ENCODE measurements at regions not wholly inside any gene's neighbourhood (a gene's known extent, or its start where the extent isn't known, plus 50 kb on each side); places are given as distances from the start of the nearest gene placed in this dataset.

DNA sequence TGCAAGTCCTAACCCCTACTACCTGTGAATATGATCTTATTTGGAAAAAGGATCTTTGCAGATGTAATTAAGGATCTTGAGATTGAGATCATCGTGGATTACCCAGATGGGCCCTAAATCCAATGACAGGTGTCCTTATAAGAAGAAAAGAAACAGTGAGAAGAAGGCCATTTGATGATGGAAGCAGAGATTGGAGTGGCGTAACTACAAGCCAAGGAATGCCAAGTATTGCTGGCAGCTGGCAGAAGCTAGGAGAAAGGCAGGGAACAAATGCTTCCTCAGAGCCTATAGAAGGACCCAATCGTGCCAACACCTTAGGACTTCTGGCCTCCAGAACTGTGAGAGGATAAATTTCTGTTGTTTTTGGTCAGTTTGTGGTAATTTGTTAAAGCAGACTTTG is 70.1 kb upstream of the PALM2AKAP2 start:
- Histone ChIP-seq H3K4me3 (ENCODE audit: low read length in 3 of 3) (no peak overlapping the region), H3K9me3 (ENCODE audit: control insufficient read depth in 2 of 3, insufficient read depth in 1 of 3, low read length in 3 of 3) (no peaks in the 10 kb centered on the region), H3K36me3 (ENCODE audit: control insufficient read depth in 2 of 3, insufficient read depth in 3 of 3, low read length in 3 of 3) (no peaks in the 10 kb centered on the region), H3K27ac (ENCODE audit: low read depth in 2 of 2, low read length in 2 of 2) (no peak overlapping the region), H3K27me3 (ENCODE audit: control insufficient read depth, insufficient read depth, low read length) (no peaks in the 10 kb centered on the region), H3K4me1 (ENCODE audit: control insufficient read depth in 2 of 3, insufficient read depth in 2 of 3, low read depth in 1 of 3, low read length in 3 of 3) (no peaks in the 10 kb centered on the region), H3K9ac (ENCODE audit: low read length in 3 of 3) (no peak overlapping the region)
- TF ChIP-seq, protein P1, sequence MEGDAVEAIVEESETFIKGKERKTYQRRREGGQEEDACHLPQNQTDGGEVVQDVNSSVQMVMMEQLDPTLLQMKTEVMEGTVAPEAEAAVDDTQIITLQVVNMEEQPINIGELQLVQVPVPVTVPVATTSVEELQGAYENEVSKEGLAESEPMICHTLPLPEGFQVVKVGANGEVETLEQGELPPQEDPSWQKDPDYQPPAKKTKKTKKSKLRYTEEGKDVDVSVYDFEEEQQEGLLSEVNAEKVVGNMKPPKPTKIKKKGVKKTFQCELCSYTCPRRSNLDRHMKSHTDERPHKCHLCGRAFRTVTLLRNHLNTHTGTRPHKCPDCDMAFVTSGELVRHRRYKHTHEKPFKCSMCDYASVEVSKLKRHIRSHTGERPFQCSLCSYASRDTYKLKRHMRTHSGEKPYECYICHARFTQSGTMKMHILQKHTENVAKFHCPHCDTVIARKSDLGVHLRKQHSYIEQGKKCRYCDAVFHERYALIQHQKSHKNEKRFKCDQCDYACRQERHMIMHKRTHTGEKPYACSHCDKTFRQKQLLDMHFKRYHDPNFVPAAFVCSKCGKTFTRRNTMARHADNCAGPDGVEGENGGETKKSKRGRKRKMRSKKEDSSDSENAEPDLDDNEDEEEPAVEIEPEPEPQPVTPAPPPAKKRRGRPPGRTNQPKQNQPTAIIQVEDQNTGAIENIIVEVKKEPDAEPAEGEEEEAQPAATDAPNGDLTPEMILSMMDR (IDR thresholded peaks at IDR 0.05; ENCODE audit: borderline replicate concordance, extremely low read depth, insufficient read depth): no peak
- FAIRE-seq (no peak), DNase-seq (no peak)
- intact Hi-C loops (cut with DNase I): no loop called here

DNA sequence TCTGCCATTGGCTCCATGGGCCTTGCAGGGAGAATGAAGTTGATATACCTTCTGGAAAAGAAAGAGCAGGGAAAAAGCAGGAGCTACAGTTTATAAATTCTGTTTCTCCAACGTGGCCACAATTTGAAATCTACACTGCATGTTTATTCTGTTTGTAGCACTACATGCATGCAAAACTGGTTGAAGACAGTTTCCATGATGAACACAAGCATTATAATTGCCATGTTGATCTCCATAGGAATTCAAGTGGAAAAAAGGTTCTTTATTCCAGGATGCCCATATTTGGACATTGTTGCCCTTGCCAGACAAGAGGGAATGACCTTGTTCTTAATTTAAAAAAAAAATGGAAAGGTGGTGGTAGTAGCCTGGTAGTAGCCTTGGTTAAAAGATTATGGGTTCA is 69.2 kb upstream of the PALM2AKAP2 start:
- DNase-seq (no peak), FAIRE-seq (no peak)
- intact Hi-C loops (cut with DNase I): no loop called here
- H3K36me3 ChIP-seq (ENCODE audit: control insufficient read depth in 2 of 3, insufficient read depth in 3 of 3, low read length in 3 of 3): no peaks in the 10 kb centered on the region
- no peak overlapping the region for H3K4me3 ChIP-seq (ENCODE audit: low read length in 3 of 3)
- no peaks in the 10 kb centered on the region for H3K4me1 ChIP-seq (ENCODE audit: control insufficient read depth in 2 of 3, insufficient read depth in 2 of 3, low read depth in 1 of 3, low read length in 3 of 3)
- TF ChIP-seq, protein P1 (IDR thresholded peaks at IDR 0.05; ENCODE audit: borderline replicate concordance, extremely low read depth, insufficient read depth): no peak
- no peaks in the 10 kb centered on the region for H3K9me3 ChIP-seq (ENCODE audit: control insufficient read depth in 2 of 3, insufficient read depth in 1 of 3, low read length in 3 of 3)
- no peak overlapping the region for H3K27ac ChIP-seq (ENCODE audit: low read depth in 2 of 2, low read length in 2 of 2)
- no peak overlapping the region for H3K9ac ChIP-seq (ENCODE audit: low read length in 3 of 3)
- H3K27me3 ChIP-seq (ENCODE audit: control insufficient read depth, insufficient read depth, low read length): no peaks in the 10 kb centered on the region

DNA sequence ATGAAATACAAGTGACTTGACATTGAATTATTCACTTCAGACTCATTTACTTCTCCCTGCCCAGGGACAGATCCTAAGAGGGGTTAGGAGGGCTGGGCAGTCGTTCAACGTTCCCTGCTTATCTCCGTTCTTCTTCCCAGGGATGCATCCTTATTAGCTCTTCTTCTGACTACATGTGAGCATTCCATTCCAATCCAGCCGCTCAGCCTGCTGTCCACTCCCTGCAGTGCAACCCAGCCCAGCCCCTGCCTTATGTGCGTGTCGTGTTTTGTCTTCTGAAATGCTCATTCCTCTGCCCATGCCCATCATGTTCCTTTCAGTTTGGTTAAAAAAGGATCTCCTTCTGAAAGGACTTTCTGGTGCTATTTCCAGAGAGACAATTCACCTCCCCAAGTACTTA is 64.7 kb upstream of the PALM2AKAP2 start:
- TF ChIP-seq, protein P1 (IDR thresholded peaks at IDR 0.05; ENCODE audit: borderline replicate concordance, extremely low read depth, insufficient read depth): no peak
- no peaks in the 10 kb centered on the region for H3K9me3 ChIP-seq (ENCODE audit: control insufficient read depth in 2 of 3, insufficient read depth in 1 of 3, low read length in 3 of 3)
- no peak for FAIRE-seq
- intact Hi-C loops (cut with DNase I): no loop called here
- no peak overlapping the region for H3K9ac ChIP-seq (ENCODE audit: low read length in 3 of 3)
- no peaks in the 10 kb centered on the region for H3K27me3 ChIP-seq (ENCODE audit: control insufficient read depth, insufficient read depth, low read length)
- no peak for DNase-seq
- H3K4me1 ChIP-seq (ENCODE audit: control insufficient read depth in 2 of 3, insufficient read depth in 2 of 3, low read depth in 1 of 3, low read length in 3 of 3): no peaks in the 10 kb centered on the region
- no peaks in the 10 kb centered on the region for H3K36me3 ChIP-seq (ENCODE audit: control insufficient read depth in 2 of 3, insufficient read depth in 3 of 3, low read length in 3 of 3)
- no peak overlapping the region for H3K4me3 ChIP-seq (ENCODE audit: low read length in 3 of 3)
- no peak overlapping the region for H3K27ac ChIP-seq (ENCODE audit: low read depth in 2 of 2, low read length in 2 of 2)

DNA sequence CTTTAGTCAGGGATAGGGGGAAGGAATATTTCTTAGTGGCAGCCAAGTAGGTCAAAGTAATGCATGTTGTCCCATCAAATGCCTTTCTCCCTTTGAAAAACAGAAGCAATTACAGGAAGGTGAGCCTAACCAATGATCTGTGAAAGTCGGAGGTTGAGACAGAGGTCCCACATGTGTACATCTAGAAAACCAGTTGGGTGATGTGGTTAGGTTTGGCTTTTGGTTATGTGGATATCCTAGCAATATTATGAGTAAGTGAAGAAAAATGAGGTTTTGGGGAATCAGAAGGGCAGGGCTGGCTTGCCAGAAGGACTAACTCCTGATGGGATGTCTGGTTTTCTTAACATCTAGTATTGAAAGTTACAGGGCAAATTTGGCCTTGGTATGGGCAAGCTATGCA is 63.4 kb upstream of the PALM2AKAP2 start:
- no peak overlapping the region for H3K4me3 ChIP-seq (ENCODE audit: low read length in 3 of 3)

More for the DNA sequence above, 63.4 kb upstream of the PALM2AKAP2 start:
- Histone ChIP-seq H3K36me3 (ENCODE audit: control insufficient read depth in 2 of 3, insufficient read depth in 3 of 3, low read length in 3 of 3) (no peaks in the 10 kb centered on the region), H3K9me3 (ENCODE audit: control insufficient read depth in 2 of 3, insufficient read depth in 1 of 3, low read length in 3 of 3) (no peaks in the 10 kb centered on the region), H3K4me1 (ENCODE audit: control insufficient read depth in 2 of 3, insufficient read depth in 2 of 3, low read depth in 1 of 3, low read length in 3 of 3) (no peaks in the 10 kb centered on the region), H3K27ac (ENCODE audit: low read depth in 2 of 2, low read length in 2 of 2) (no peak overlapping the region), H3K9ac (ENCODE audit: low read length in 3 of 3) (no peak overlapping the region), H3K27me3 (ENCODE audit: control insufficient read depth, insufficient read depth, low read length) (no peaks in the 10 kb centered on the region)
- DNase-seq (no peak), FAIRE-seq (no peak)
- intact Hi-C loops (cut with DNase I): no loop called here
- TF ChIP-seq, protein P1 (IDR thresholded peaks at IDR 0.05; ENCODE audit: borderline replicate concordance, extremely low read depth, insufficient read depth): no peak

Data from kidney (tissue), 13 donors.